ENCODE measurements at regions not wholly inside any gene's neighbourhood (a gene's known extent, or its start where the extent isn't known, plus 50 kb on each side); places are given as distances from the start of the nearest gene placed in this dataset.

- TF ChIP-seq, protein P1, sequence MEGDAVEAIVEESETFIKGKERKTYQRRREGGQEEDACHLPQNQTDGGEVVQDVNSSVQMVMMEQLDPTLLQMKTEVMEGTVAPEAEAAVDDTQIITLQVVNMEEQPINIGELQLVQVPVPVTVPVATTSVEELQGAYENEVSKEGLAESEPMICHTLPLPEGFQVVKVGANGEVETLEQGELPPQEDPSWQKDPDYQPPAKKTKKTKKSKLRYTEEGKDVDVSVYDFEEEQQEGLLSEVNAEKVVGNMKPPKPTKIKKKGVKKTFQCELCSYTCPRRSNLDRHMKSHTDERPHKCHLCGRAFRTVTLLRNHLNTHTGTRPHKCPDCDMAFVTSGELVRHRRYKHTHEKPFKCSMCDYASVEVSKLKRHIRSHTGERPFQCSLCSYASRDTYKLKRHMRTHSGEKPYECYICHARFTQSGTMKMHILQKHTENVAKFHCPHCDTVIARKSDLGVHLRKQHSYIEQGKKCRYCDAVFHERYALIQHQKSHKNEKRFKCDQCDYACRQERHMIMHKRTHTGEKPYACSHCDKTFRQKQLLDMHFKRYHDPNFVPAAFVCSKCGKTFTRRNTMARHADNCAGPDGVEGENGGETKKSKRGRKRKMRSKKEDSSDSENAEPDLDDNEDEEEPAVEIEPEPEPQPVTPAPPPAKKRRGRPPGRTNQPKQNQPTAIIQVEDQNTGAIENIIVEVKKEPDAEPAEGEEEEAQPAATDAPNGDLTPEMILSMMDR (IDR thresholded peaks at IDR 0.05), result no peak
- TF ChIP-seq POLR2A (IDR thresholded peaks at IDR 0.05), result no peak
These were observed 53.4 kb upstream of the PTGFRN start for GRCh38 chr1:116856312-116856711.
